Right lobe of liver (tissue), 4 donors: ENCODE measurements at regions not wholly inside any gene's neighbourhood (a gene's known extent, or its start where the extent isn't known, plus 50 kb on each side); places are given as distances from the start of the nearest gene placed in this dataset.

Experiments
- POLR2A ChIP-seq: fragments of 450-650 bp; IDR thresholded peaks from one replicate; pipeline ENCODE4 v1.6.1; 2017; ENCODE audit warnings: antibody characterized with exemption, mild to moderate bottlenecking
- TF ChIP-seq, protein P1 (sequence below), 4 donors: fragments of 200-600 bp in 3 of 4; fragments of 450-650 bp in 1 of 4; IDR thresholded peaks; one replicate each; pipeline versions ENCODE4 v1.5.1 to v1.8.0; 2016 to 2022; ENCODE audit warnings: antibody characterized with exemption in 4 of 4, mild to moderate bottlenecking in 2 of 4
- donor health status: DM: no; HTN: no; CAD: no.
- donor health status: DM: no; HTN: no; CAD: no.
- donor health status: DM: no; HTN: yes; CAD: no.

- TF ChIP-seq, protein P1, sequence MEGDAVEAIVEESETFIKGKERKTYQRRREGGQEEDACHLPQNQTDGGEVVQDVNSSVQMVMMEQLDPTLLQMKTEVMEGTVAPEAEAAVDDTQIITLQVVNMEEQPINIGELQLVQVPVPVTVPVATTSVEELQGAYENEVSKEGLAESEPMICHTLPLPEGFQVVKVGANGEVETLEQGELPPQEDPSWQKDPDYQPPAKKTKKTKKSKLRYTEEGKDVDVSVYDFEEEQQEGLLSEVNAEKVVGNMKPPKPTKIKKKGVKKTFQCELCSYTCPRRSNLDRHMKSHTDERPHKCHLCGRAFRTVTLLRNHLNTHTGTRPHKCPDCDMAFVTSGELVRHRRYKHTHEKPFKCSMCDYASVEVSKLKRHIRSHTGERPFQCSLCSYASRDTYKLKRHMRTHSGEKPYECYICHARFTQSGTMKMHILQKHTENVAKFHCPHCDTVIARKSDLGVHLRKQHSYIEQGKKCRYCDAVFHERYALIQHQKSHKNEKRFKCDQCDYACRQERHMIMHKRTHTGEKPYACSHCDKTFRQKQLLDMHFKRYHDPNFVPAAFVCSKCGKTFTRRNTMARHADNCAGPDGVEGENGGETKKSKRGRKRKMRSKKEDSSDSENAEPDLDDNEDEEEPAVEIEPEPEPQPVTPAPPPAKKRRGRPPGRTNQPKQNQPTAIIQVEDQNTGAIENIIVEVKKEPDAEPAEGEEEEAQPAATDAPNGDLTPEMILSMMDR (IDR thresholded peaks at IDR 0.05), result no peak
- TF ChIP-seq POLR2A, result no peak
Measured at GRCh38 chr5:57878301-57878722, 395.7 kb upstream of the ACTBL2 start.
